Hypothalamus (tissue), 51 donors: ENCODE measurements at regions not wholly inside any gene's neighbourhood (a gene's known extent, or its start where the extent isn't known, plus 50 kb on each side); places are given as distances from the start of the nearest gene placed in this dataset.

Experiments used
- DNase-seq, 51 donors: peaks; one replicate each; lab custom pipeline; 2025; lab: John Stamatoyannopoulos, UW

DNA sequence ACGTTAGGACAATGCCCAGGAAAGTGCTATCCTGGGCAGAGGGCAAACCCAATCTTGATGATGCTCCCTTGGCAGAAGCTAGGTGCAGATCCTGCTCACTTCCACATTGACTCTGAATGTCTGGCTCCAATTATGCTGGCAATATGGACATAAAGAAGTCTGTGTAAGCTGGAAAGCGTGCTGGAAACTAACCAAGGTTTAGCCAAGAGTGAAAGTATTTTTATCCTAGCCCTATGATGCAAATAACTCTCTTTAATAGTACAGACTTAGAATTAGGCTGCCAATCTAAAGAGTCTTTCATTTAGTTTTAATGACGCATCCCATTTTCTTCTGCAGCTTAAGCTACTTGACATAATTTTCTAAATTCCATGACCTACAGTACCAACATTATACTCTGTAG lies 571.8 kb downstream of the TUSC7 start:
- DNase-seq = peak in 1 of 51 donors; percentile 19

GRCh38 chr3:117282566-117282965 lies 573.0 kb downstream of the TUSC7 start:
- no peak for DNase-seq

GRCh38 chr3:117285737-117286136 lies 576.2 kb downstream of the TUSC7 start:
- peak in 10 of 51 donors; percentile 2 to 55 (median 8) for DNase-seq

GRCh38 chr3:117286488-117286887 lies 576.9 kb downstream of the TUSC7 start:
- DNase-seq = no peak

GRCh38 chr3:117287602-117288001 lies 578.0 kb downstream of the TUSC7 start:
- no peak for DNase-seq

GRCh38 chr3:117291476-117291875 lies 581.9 kb downstream of the TUSC7 start:
- no peak for DNase-seq

GRCh38 chr3:117297065-117297464 lies 587.5 kb downstream of the TUSC7 start:
- no peak for DNase-seq

DNA sequence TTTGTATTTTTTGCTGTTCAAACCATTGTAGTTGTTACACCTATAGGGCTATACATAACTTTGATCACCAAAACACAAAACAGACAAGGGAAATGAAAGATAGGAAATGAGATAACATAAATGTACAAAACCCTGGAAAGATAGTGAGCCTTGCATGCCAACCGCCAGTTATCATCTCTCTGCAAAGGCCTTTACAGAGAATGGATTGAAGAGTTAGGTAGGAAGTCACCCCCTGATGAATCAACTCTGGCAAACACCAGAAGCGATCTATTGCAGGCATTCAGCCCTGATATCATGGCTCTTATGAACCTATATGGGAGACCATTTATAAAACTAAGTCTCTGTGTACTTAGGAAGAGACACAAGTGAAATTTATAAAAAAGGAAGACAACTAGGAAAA lies 588.0 kb downstream of the TUSC7 start:
- DNase-seq = no peak

DNA sequence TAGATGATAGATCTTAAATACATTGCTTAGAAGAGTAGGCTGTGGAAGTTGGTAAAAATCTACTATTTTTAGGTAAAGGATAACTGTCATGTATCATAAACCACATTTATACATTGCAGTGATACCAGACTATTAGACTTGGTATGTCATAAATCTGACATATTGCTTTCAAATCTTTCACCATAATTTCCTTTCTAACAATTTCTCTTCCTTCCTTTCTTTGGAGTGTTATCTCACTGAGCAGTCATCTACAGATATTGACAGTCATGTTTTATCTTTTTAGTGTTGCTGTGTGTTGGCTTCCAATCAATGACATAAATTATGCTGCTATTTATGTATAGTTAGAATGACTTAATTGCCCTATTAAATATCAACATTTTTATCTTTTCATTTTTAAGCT lies 588.7 kb downstream of the TUSC7 start:
- no peak for DNase-seq

GRCh38 chr3:117302428-117302827 lies 592.8 kb downstream of the TUSC7 start:
- peak in 1 of 51 donors; percentile 10 for DNase-seq

DNA sequence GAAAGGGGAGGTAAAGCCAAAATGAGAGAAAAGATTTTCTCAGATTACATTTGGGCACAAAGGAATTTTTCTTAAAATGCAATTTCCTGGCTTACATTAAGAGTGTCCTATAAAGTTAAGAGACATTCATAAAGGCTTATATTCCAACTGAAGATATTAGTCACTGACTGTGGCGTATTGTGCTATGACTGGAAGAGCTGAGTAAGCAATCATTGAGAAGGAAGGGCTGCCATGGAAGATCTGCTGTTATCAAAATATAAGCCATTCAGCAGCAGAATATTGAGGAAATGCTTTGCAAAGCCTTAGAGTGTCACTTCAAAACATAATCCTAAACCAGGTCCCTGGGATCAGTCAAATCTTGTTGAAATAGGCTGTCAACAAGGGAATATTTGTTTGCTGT lies 593.9 kb downstream of the TUSC7 start:
- DNase-seq = no peak

DNA sequence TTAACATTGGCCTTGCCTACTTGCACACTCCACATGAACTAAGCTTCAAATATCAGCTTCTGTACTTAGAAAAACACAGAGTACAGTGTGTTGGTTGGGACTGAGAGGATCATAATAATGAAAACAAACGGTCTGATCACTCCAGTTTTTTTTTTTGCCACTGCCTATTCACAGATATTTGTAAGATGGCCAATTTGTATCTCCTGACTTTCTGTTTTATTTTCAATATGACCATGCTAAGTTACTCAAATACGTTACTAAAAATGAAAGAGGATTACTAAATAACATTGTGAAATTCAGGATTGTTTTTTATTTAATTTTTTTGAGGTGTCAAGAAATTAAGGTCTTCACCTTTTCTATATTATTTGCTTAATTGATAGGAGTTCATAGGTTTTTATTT lies 595.1 kb downstream of the TUSC7 start:
- DNase-seq = no peak

- no peak for DNase-seq
Measured at GRCh38 chr3:117305681-117306080, 596.1 kb downstream of the TUSC7 start.

- DNase-seq = no peak
Measured at GRCh38 chr3:117306299-117306698, 596.7 kb downstream of the TUSC7 start.

DNA sequence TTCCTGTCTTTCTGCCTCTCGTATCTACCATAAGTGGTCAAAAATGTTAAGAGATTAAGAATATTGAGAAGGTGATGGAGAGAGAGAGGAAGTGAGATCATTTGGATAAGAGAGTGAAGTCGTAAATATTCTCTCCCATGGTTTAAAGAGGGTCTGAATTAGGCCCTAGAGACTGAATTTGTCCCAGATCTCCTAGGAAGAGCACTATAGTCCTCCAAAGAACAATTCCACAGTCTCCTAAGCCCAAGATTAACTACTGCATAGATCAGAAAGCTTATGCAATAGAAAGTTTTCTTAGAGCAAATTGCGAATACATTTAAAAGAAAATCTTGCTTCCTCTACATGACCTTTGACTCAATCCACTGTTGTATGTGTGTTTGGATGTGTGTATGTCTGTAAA lies 598.8 kb downstream of the TUSC7 start:
- DNase-seq = no peak

DNA sequence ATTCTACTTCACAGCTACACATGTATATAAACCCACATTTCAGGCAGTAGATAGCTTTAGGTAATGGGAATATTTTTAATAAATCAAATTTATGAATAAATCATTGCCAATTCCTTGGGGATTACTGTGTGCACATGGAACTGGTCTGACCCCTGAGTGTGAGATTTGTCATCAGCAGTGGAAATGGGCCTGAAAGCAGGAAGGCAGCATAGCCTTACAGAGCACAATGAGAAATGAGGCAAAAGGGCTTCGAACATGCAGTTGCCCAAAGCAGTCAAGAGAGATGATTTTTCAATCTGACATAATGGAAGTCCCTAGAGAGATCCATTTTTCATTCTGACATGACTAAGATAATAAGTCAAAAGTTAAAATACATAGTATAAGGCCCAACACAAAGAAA lies 599.2 kb downstream of the TUSC7 start:
- DNase-seq = no peak

DNA sequence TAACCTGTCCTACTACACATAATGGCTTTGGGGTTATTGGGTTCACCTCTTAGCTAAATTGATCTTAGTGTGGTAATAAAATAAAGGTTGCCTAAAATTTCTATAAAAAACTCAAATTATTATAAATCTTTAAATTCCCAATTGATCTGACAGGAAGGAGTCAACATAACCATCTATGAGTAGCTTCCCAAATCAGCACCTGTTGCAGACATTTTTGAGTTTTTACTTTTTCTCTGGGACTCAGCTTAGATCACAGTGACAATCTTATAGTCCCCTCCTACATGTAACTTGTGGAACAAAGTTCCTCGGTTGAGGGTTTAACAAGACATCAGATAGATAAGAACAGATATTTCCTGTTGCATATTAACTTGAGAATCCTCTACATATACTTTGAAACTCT lies 601.0 kb downstream of the TUSC7 start:
- DNase-seq = no peak

GRCh38 chr3:117314441-117315150 lies 605.0 kb downstream of the TUSC7 start:
- no peak for DNase-seq

DNA sequence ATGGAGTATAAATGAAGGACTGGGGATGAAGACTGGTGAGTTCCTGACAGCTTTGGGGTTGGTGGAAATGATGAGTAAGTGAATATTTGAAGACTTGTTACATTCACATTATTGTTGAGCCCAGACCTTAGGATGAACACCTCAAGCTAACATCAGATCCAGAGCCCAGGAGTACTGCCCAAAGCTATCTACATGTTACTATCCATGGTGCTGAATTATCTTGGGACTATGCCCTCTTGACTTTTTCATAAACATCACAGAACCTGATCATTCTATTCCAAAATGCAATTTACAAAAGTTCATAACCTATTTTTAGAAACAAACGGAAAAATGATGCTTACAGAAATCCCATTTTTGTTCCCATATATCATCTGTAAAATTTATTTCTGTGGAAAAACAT lies 613.3 kb downstream of the TUSC7 start:
- DNase-seq = no peak

GRCh38 chr3:117346901-117347300 lies 637.3 kb downstream of the TUSC7 start:
- DNase-seq = no peak

DNA sequence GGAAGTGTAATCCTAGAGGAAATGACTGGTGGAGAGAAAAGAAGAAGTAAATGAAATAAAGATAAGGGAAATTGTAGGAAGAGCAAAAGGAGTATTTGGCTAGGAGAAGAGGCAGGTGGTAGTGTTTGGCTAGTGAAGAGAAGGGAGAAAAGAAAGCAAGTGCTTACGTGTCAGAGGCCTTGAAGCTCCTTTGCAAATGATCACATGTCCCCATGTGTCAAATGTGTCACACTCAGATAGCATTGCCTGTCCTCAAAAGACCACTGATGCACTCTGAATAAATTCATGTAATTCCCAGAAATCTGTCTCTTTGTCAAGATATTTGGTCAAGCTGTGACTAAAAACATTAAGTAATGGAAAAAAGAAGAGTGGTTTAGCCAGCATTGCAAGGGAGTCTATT lies 639.3 kb downstream of the TUSC7 start:
- no peak for DNase-seq

GRCh38 chr3:117349566-117349965 lies 640.0 kb downstream of the TUSC7 start:
- no peak for DNase-seq

DNA sequence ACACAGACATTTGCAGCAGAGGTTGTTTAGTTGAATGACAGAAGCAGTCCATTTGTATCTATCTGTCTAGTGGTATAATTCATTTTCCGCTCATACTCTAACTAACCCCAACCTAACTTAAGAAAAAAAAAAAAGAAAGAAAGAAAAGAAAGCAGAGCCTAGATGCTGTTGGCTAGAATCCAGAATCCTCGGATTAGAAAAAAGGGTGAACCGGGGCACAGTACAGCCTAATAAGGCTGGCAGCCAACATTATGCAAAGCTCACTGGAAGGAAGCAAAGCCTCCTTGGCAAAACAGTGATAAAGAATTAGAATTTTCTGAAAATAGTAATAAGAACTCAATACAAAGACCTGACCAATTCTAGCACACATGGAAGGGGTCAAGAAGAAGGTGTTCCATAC lies 640.8 kb downstream of the TUSC7 start:
- peak in 3 of 51 donors; percentile 7 to 12 (median 11) for DNase-seq
